Peyer's patch (tissue), 4 donors: ENCODE measurements at regions not wholly inside any gene's neighbourhood (a gene's known extent, or its start where the extent isn't known, plus 50 kb on each side); places are given as distances from the start of the nearest gene placed in this dataset.

Experiments used
- DNase-seq, 3 donors: peaks; one replicate each; pipeline ENCODE4 v3.0.0-alpha.2; 2017 to 2019
- H3K27ac ChIP-seq, 4 donors: fragments of 200-600 bp; sonication (generic); one replicate each; pipeline ENCODE4 v1.5.1; 2016 to 2019
- H3K27me3 ChIP-seq, 2 donors: fragments of 200-600 bp; sonication (generic); one replicate each; pipeline ENCODE4 v1.5.1; 2019
- H3K36me3 ChIP-seq, 3 donors: fragments of 200-600 bp; sonication (generic); one replicate each; pipeline ENCODE4 v1.5.1; 2016 to 2019
- H3K4me1 ChIP-seq, 4 donors: fragments of 200-600 bp; sonication (generic); one replicate each; pipeline ENCODE4 v1.5.1; 2016 to 2019
- H3K4me3 ChIP-seq, 4 donors: fragments of 200-600 bp; sonication (generic); 1 replicate in 3 of 4; 2 replicates in 1 of 4; pipeline ENCODE4 v1.5.1; 2016 to 2019; ENCODE audit warnings: mild to moderate bottlenecking in 1 of 4
- H3K9me3 ChIP-seq, 4 donors: fragments of 200-600 bp; sonication (generic); one replicate each; pipeline ENCODE4 v1.5.1; 2016 to 2019; ENCODE audit warnings: mild to moderate bottlenecking in 1 of 4
- POLR2A ChIP-seq, 2 donors: fragments of 450-650 bp; IDR thresholded peaks; one replicate each; pipeline ENCODE4 v1.5.1; 2017; ENCODE audit warnings: antibody characterized with exemption in 2 of 2, mild to moderate bottlenecking in 2 of 2, moderate library complexity in 2 of 2
- TF ChIP-seq, protein P1 (sequence below), 6 experiments: fragments of 450-650 bp in 4 of 6; fragments of 200-600 bp in 2 of 6; sonication (generic) in 1 of 6; IDR thresholded peaks; one replicate each; pipeline ENCODE4 v1.5.1; 2017 to 2019; ENCODE audit warnings: antibody characterized with exemption in 6 of 6, mild to moderate bottlenecking in 3 of 6, moderate library complexity in 1 of 6

DNA sequence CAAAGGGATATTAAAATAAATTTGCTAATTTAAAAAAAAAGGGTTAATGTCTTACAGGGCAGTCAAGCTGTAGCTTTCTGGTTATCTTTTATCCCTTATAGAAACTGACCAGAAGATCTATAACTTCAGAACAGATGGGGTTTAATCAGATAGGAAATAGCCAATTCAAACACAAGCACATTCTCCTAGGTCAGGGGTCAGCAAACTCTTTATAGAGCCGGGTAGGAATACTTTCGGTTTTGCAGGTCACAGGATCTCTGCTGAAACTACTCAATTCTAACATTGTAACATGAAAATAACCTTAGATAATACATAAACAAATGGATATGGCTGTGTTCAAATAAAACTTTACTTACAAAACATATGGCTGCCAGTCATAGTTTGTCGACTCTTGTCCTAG is 479.8 kb downstream of the ADRA2A start:
- H3K4me1 ChIP-seq = no peaks in the 10 kb centered on the region
- TF ChIP-seq, protein P1, sequence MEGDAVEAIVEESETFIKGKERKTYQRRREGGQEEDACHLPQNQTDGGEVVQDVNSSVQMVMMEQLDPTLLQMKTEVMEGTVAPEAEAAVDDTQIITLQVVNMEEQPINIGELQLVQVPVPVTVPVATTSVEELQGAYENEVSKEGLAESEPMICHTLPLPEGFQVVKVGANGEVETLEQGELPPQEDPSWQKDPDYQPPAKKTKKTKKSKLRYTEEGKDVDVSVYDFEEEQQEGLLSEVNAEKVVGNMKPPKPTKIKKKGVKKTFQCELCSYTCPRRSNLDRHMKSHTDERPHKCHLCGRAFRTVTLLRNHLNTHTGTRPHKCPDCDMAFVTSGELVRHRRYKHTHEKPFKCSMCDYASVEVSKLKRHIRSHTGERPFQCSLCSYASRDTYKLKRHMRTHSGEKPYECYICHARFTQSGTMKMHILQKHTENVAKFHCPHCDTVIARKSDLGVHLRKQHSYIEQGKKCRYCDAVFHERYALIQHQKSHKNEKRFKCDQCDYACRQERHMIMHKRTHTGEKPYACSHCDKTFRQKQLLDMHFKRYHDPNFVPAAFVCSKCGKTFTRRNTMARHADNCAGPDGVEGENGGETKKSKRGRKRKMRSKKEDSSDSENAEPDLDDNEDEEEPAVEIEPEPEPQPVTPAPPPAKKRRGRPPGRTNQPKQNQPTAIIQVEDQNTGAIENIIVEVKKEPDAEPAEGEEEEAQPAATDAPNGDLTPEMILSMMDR (IDR thresholded peaks at IDR 0.05) = no peak
- TF ChIP-seq POLR2A (IDR thresholded peaks at IDR 0.05) = no peak
- no peak for DNase-seq
- H3K9me3 ChIP-seq = no peaks in the 10 kb centered on the region
- no peak overlapping the region for H3K4me3 ChIP-seq
- no peaks in the 10 kb centered on the region for H3K36me3 ChIP-seq
- H3K27me3 ChIP-seq = no peaks in the 10 kb centered on the region
- H3K27ac ChIP-seq = no peak overlapping the region

DNA sequence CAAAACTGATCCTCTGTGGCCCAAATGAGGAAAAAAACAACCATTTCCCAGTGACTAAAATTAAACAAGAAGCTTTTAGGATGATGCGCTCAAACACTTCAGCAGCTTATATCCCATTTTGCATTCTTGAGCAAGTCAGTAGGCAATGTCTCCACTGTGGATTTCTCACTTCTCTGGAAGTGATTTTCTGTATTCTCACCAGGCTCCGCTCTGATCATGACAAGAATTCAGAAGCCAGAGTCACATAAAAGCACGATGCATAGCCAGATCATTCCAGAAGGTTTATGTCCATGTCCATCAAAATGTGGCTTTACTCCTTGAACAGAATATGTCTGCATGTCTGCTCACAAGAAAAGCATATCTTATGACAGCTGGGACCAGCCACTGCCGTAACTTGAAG is 481.4 kb downstream of the ADRA2A start:
- H3K9me3 ChIP-seq = no peaks in the 10 kb centered on the region
- H3K4me3 ChIP-seq = no peak overlapping the region
- TF ChIP-seq, protein P1 (IDR thresholded peaks at IDR 0.05) = no peak
- no peak for TF ChIP-seq POLR2A (IDR thresholded peaks at IDR 0.05)
- H3K27ac ChIP-seq = no peak overlapping the region
- no peak for DNase-seq
- no peaks in the 10 kb centered on the region for H3K36me3 ChIP-seq
- H3K27me3 ChIP-seq = no peaks in the 10 kb centered on the region
- no peaks in the 10 kb centered on the region for H3K4me1 ChIP-seq

DNA sequence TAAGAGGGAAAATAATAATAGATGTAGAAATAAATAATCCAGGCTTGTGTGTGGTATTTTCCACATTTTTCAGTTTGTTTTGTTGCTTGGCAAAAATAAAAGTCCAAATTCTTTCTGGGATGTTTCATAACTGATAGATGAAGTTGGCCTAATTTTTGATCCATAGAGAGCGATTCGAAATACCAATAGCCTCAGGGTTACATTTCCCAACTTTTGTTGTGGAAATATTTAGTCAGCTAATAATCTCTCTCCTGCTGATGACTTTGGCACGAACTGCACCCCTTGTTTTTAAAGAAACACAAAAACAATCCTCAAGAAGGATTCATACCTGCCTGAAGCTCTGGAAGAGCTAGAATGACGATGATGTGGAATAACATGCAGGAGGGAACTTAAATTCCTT is 483.2 kb downstream of the ADRA2A start:
- Histone ChIP-seq H3K4me1 (no peaks in the 10 kb centered on the region), H3K4me3 (no peak overlapping the region), H3K36me3 (no peaks in the 10 kb centered on the region), H3K27ac (no peak overlapping the region), H3K9me3 (no peaks in the 10 kb centered on the region), H3K27me3 (no peaks in the 10 kb centered on the region)
- no peak for DNase-seq
- TF ChIP-seq, protein P1 (IDR thresholded peaks at IDR 0.05) = no peak
- TF ChIP-seq POLR2A (IDR thresholded peaks at IDR 0.05) = no peak

DNA sequence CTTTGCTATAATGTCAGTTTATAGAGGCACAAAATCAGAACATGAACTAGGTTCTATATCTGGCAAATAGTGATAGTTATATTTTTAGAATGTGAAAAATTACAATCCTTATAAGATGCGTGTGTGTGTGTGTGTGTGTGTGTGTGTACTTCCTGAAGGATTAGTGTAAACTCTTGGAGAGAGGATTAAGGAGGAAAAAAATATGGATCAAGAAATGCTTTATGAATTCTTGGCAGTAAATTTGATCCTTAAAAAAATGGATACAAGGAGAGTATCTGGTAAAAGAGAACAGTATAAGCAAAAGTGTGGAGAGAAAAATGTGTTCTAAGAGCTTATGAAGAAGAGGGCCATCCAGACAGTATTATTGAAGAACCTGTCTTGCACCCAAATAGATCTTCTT is 484.3 kb downstream of the ADRA2A start:
- Histone ChIP-seq H3K4me1 (no peaks in the 10 kb centered on the region), H3K9me3 (no peaks in the 10 kb centered on the region), H3K4me3 (no peak overlapping the region), H3K27ac (no peak overlapping the region), H3K27me3 (no peaks in the 10 kb centered on the region), H3K36me3 (no peaks in the 10 kb centered on the region)
- DNase-seq = no peak
- TF ChIP-seq, protein P1 (IDR thresholded peaks at IDR 0.05) = no peak
- TF ChIP-seq POLR2A (IDR thresholded peaks at IDR 0.05) = no peak

DNA sequence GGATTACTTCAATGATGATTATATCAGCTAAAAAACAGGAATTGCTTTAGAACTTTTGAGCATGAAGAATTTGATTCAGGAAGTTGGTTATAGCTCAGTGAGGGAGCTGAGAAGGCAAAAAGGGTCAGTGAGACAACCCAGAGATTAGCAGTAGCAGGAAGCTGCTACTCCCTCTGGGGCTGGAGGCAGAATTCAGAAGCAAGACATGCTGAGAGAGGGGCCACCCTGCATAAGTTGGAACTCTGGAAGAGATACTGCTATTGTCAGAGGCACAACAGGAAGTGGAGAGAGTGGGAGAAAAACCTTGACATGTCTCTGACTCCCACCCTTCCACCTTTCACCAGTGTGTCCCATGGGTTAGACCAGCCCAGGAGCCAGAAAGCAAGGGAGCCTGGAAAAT is 488.7 kb downstream of the ADRA2A start:
- H3K4me3 ChIP-seq = no peak overlapping the region
- no peak overlapping the region for H3K27ac ChIP-seq
- H3K36me3 ChIP-seq = no peaks in the 10 kb centered on the region
- TF ChIP-seq, protein P1 (IDR thresholded peaks at IDR 0.05) = no peak
- no peak for TF ChIP-seq POLR2A (IDR thresholded peaks at IDR 0.05)
- H3K4me1 ChIP-seq = no peaks in the 10 kb centered on the region
- no peaks in the 10 kb centered on the region for H3K27me3 ChIP-seq
- H3K9me3 ChIP-seq = no peaks in the 10 kb centered on the region
- no peak for DNase-seq

DNA sequence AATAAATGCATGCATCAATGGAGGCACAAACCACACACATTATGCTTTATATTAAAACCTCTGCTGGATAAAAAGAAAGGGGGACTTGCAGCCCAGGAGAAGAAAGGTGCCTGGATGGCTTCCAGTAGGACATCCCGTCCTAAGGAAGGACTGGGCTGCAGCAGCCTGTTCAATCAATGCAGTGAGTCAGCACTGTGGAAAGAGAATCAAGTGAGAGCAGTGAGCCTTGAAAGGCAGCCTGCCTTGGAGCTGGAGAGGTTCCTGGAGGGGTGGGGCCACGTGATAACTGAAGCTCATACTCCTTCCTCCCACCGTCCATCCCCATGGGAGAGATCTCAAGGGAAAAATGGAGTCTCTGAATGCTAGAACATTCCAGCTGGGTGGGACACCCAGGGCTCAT is 501.2 kb downstream of the ADRA2A start:
- Histone ChIP-seq H3K4me3 (no peak overlapping the region), H3K9me3 (no peaks in the 10 kb centered on the region), H3K27me3 (no peaks in the 10 kb centered on the region), H3K27ac (no peak overlapping the region), H3K4me1 (no peaks in the 10 kb centered on the region), H3K36me3 (no peaks in the 10 kb centered on the region)
- no peak for DNase-seq
- TF ChIP-seq POLR2A (IDR thresholded peaks at IDR 0.05) = no peak
- TF ChIP-seq, protein P1 (IDR thresholded peaks at IDR 0.05) = no peak
